Neutrophil (primary cell): ENCODE measurements at regions not wholly inside any gene's neighbourhood (a gene's known extent, or its start where the extent isn't known, plus 50 kb on each side); places are given as distances from the start of the nearest gene placed in this dataset.

ENCODE experiments used
- H3K27ac ChIP-seq: fragments of 200-600 bp; sonication (generic); 2 replicates; pipeline ENCODE4 v1.5.1; 2016; ENCODE audit warnings: mild to moderate bottlenecking, moderate library complexity
- H3K27me3 ChIP-seq: fragments of 200-600 bp; sonication (generic); 2 replicates; pipeline ENCODE4 v1.6.0; 2016; ENCODE audit warnings: mild to moderate bottlenecking
- H3K36me3 ChIP-seq: fragments of 200-600 bp; sonication (generic); 2 replicates; pipeline ENCODE4 v1.5.1; 2017
- H3K4me1 ChIP-seq, 2 experiments: fragments of 200-600 bp in 1 of 2; sonication (generic) in 1 of 2; 1 replicate in 1 of 2; 2 replicates in 1 of 2; pipeline versions ENCODE4 v1.5.1 to v1.6.1; 2013 to 2016; ENCODE audit warnings: low read depth in 1 of 2, low read length in 1 of 2, mild to moderate bottlenecking in 1 of 2, moderate library complexity in 1 of 2; ENCODE audit not compliant: control insufficient read depth in 1 of 2, insufficient read depth in 1 of 2
- H3K4me3 ChIP-seq, 2 experiments: fragments of 200-600 bp in 1 of 2; sonication (generic) in 1 of 2; 1 replicate in 1 of 2; 2 replicates in 1 of 2; pipeline ENCODE4 v1.5.1; 2013 to 2016; ENCODE audit warnings: low read depth in 1 of 2, low read length in 1 of 2, mild to moderate bottlenecking in 1 of 2, moderate library complexity in 1 of 2
- H3K9me3 ChIP-seq: fragments of 200-600 bp; sonication (generic); 2 replicates; pipeline ENCODE4 v1.5.1; 2016
- CTCF ChIP-seq: fragments of 200-600 bp; sonication (generic); IDR thresholded peaks from 2 replicates; pipeline ENCODE4 v1.5.1; 2016; ENCODE audit warnings: antibody characterized with exemption

DNA sequence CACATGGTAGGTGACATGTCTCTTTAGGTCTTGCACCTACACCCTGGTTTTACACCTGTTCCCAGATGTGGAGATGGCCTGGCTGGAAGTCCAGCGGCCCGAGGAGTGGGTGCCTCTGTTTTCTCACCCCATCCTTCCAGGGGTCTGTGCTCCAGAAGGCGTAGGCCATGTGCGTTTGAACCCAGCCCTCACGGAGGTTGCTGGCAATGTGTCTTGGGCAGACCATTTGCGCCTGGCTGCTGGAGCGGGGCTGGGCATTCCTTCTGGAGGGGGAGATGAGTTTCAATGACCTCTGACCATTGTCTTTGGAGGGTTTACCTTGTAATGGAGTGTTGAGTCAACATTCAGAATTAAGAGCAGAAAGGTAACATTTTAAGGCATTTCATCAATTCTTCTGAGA, 54.8 kb upstream of the ZNF536 start:
- no peaks in the 10 kb centered on the region for H3K27me3 ChIP-seq
- TF ChIP-seq CTCF: no peak
- H3K9me3 ChIP-seq: no peaks in the 10 kb centered on the region
- no peak overlapping the region for H3K4me3 ChIP-seq
- no peak overlapping the region for H3K27ac ChIP-seq
- no peaks in the 10 kb centered on the region for H3K4me1 ChIP-seq
- H3K36me3 ChIP-seq: no peaks in the 10 kb centered on the region

DNA sequence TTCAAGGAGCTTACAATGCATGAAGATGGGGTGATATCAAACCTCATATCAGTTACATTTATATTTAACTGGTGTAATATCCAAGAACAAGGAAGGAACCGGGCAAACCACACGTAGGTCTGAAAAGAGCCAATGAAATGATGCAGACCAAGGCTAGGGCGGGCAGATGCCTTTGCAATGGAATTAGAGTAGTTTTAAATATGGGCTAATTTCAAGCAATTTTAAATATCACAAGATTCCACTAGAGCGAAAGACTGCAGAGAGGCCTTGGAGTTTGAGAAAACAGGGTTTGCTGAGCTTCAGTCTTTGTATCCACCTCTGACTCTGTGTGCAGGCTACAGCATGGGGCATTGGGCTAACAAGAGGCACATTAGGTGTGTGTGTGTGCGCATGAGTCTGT, 53.9 kb upstream of the ZNF536 start:
- no peak overlapping the region for H3K27ac ChIP-seq
- TF ChIP-seq CTCF: no peak
- H3K4me1 ChIP-seq: no peaks in the 10 kb centered on the region
- H3K4me3 ChIP-seq: no peak overlapping the region
- no peaks in the 10 kb centered on the region for H3K9me3 ChIP-seq
- no peaks in the 10 kb centered on the region for H3K27me3 ChIP-seq
- H3K36me3 ChIP-seq: no peaks in the 10 kb centered on the region

DNA sequence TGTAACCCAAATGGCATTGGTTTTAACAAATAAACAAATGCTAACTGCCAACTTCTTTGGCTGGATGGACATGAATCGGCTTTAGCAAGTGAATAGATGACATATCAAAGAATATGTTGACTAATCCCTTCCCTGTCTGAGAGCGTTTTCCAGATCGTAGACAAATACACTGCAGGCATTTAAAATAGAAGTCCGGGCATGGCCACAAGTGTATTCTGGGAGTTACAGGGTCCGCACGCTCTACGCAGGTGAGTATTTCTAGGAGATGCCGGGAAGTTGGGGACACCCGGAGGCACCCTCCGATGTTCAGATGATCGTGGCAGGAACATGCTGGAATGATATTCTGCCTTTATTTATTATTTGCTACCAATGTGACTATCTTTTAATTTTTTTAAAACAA, 53.2 kb upstream of the ZNF536 start:
- no peaks in the 10 kb centered on the region for H3K27me3 ChIP-seq
- H3K36me3 ChIP-seq: no peaks in the 10 kb centered on the region
- H3K27ac ChIP-seq: no peak overlapping the region
- no peak for TF ChIP-seq CTCF
- no peak overlapping the region for H3K4me3 ChIP-seq
- H3K4me1 ChIP-seq: no peaks in the 10 kb centered on the region
- H3K9me3 ChIP-seq: no peaks in the 10 kb centered on the region

DNA sequence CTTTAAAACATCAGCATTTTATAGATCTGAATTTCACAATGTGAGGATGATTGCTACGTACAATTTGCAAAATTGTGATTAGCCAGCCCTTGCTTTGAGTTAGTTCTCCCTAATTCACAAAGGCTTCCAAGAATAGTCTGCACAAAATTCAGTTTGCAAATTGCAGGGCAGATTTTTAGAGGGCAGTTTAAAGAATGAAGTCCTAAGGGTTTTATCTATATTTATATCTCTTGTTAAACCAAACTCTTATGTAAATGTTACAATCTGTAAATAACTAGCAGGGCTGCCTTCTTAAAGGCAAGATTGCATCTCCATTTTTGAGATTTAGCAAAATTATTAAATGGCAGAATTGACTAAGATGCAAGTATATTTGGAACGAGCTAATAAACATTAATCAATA, 52.8 kb upstream of the ZNF536 start:
- Histone ChIP-seq H3K9me3 (no peaks in the 10 kb centered on the region), H3K36me3 (no peaks in the 10 kb centered on the region), H3K27me3 (no peaks in the 10 kb centered on the region), H3K4me1 (no peaks in the 10 kb centered on the region), H3K27ac (no peak overlapping the region), H3K4me3 (no peak overlapping the region)
- TF ChIP-seq CTCF: no peak

DNA sequence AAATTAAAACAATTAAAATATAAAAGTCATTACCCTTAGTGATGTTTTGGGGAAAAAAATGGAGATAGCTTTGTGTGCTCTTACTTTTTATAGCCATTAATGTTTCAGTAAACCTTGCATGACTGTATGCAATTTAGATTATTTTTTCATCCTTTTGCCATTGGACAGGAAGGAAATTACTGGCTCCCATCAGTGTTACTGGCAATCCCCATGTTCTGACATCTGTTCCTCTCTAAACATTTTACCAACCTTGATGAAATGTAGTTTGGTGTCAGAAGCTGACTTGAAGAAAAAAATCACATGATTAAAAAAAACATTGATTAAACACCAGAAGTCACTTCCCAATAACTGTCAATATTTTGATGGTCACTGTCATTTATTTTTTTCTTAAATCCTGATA, 52.3 kb upstream of the ZNF536 start:
- H3K4me3 ChIP-seq: no peak overlapping the region
- H3K9me3 ChIP-seq: no peaks in the 10 kb centered on the region
- no peak for TF ChIP-seq CTCF
- H3K27me3 ChIP-seq: no peaks in the 10 kb centered on the region
- H3K4me1 ChIP-seq: no peaks in the 10 kb centered on the region
- no peak overlapping the region for H3K27ac ChIP-seq
- no peaks in the 10 kb centered on the region for H3K36me3 ChIP-seq

DNA sequence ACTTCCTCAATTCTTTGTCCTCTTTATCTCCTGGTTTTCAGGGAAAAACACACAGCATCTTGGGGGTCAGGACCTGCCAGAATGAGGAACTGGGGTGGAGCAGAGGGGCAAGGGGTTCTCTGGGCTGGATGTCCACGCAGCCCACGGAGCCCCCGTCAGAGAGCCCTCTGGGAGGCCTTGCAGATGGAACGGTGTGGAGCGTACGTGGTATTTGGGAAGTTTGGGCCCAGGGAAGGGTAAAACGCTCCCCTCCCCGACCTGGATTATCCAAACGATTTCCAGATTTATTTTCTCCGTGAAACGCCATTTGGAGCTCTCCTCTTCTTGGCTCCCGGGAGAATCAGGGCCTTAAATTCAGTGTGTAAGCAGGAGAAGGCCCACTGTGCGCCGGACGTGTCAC, 51.7 kb upstream of the ZNF536 start:
- H3K36me3 ChIP-seq: no peaks in the 10 kb centered on the region
- no peak for TF ChIP-seq CTCF
- no peak overlapping the region for H3K4me3 ChIP-seq
- no peak overlapping the region for H3K27ac ChIP-seq
- no peaks in the 10 kb centered on the region for H3K27me3 ChIP-seq
- no peaks in the 10 kb centered on the region for H3K4me1 ChIP-seq
- H3K9me3 ChIP-seq: no peaks in the 10 kb centered on the region
